ENCODE measurements at regions not wholly inside any gene's neighbourhood (a gene's known extent, or its start where the extent isn't known, plus 50 kb on each side); places are given as distances from the start of the nearest gene placed in this dataset.
"Not testable (repeated sequence)": the region's sequence is repeated elsewhere in the genome, so short reads cannot be mapped to it uniquely, and the experiment has no call there.

DNA sequence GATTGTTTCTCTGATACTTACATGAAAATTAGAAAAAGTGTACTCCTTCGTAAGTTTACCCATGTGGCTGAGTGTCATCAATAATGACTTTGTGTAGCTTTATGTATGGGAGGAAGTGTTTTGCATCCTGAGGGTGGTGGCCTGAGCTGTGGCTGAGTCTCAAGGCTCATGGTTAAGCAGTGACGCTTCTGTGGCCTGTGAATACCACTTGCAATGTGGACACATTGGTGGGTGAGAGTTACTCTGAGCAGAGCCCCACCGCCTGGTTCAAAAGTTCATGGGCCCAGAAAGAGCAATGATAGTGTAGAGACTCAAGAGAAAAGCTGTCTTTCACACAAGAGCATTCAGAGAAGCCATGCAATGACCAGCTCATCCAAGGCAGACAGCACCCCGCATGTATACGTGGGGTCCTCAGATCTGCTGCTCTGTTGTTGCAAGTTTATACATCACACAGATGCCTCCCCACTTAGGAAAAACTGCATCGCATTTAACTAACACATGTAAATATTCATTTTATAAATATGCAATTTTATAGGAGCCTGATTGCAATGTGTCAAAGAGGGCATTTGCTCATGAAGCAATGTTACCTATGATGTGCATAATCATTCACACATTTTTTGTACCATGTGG, 55.1 kb upstream of the FRMD6 start:
- Mint-ChIP-seq H3K4me3 (no peak overlapping the region), H3K36me3 (ENCODE audit: low read depth) (no peaks in the 10 kb centered on the region), H3K4me1 (peaks cover 13% of the 10 kb centered on the region), H3K9me3 (no peaks in the 10 kb centered on the region), H3K27ac (no peak overlapping the region), H3K27me3 (peaks cover 22% of the 10 kb centered on the region)
- CTCF ChIA-PET = no interaction called here
- POLR2A ChIA-PET = no interaction called here
- DNase-seq = no peak

DNA sequence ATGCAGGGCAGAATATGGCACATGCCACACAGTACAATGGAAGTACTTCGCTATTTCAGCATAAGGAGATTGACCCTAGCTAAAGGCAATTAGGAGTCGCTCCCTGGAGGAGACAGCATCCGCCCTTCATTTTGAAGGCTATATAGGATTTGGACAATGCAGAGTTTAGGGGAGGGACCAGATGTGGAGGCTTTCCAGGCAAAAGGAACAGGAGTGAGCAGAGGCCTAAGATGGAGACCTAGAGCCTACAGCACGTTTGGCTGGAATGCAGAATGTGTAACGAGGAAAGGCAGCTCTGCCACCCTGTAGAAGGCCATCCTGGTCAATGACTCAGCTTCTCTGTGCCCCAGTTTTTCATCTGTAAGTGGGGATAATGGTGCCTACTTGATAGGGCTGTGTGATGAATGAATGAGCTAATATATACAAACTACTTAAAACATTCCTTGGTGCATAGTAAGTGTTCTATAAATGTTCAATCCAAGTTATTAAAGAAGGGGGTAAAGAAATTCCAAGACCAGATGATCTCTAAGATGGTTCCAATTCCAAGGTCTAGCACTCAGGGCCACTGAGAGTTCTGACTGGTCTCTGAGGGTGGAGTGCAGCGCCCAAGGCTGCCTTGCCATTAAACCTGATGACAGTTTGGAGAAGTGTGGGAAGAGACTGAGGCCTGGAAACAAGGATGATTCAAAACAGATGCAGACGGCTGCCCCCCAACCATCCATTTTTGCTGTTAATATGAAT, 54.3 kb upstream of the FRMD6 start:
- H3K4me3 Mint-ChIP-seq = no peak overlapping the region
- no peak for DNase-seq
- H3K27ac Mint-ChIP-seq = no peak overlapping the region
- ChIA-PET POLR2A (no interaction called here), CTCF (interaction anchor here (1.8 kb wide), 1 partner anchor 11 kb away, joined by 6 read pairs; no protein-coding TSS in a partner anchor)
- no peaks in the 10 kb centered on the region for H3K9me3 Mint-ChIP-seq
- peaks cover 27% of the 10 kb centered on the region for H3K27me3 Mint-ChIP-seq
- H3K4me1 Mint-ChIP-seq = peaks cover 10% of the 10 kb centered on the region
- H3K36me3 Mint-ChIP-seq (ENCODE audit: low read depth) = no peaks in the 10 kb centered on the region

DNA sequence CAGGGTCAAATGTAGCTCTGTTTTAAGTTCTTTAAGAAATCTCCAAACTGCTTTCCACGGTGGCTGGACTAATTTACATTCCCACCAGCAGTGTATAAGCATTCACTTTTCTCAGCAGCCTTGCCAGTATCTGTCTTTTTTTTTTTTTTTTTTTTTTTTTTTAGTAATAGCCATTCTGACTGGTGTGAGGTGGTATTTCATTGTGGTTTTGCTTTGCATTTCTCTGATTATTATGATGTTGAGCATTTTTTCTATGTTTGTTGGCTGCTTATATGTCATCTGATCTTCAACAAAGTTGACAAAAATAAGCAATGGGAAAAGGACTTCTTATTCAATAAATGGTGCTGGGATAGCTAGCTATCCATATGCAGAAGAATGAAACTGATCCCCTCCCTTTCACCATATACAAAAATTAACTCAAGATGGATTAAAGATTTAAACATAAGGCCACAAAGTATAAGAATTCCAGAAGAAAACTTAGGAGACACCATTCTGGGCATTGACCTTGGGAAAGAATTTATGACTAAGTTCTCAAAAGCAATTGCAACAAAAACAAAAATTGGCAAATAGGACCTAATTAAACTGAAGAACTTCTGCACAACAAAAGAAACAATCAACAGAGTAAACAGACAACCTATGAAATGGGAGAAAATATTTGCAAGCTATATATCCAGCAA, 52.6 kb upstream of the FRMD6 start:
- H3K9me3 Mint-ChIP-seq; POLR2A ChIA-PET; DNase-seq; H3K36me3 Mint-ChIP-seq (ENCODE audit: low read depth); H3K4me3 Mint-ChIP-seq; H3K27ac Mint-ChIP-seq; H3K4me1 Mint-ChIP-seq: not testable (repeated sequence)
- H3K27me3 Mint-ChIP-seq = peaks cover 22% of the 10 kb centered on the region
- CTCF ChIA-PET = interaction anchor here (1.8 kb wide), 1 partner anchor 9 kb away, joined by 6 read pairs; no protein-coding TSS in a partner anchor

DNA sequence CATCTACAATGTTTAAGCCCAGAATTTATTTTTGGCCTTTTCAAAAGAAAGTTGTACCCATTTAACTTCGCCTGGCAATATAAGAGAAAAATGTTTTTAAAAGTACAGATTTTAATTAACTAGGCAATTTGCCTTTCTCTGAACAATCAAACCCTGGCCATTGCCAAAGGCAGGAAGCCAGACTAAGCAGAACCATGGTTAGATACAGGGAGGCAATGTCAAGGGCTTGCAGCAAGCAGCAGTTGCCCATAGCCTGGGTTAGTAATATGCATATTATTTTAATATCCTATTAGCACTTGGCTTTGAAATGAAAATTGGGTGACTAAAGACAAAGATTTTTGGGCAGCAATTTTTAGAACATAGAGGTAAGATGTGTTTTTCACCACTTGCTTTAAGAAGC, 51.1 kb upstream of the FRMD6 start:
- Mint-ChIP-seq H3K9me3 (no peaks in the 10 kb centered on the region), H3K27me3 (peaks cover 27% of the 10 kb centered on the region), H3K36me3 (ENCODE audit: low read depth) (no peaks in the 10 kb centered on the region), H3K4me1 (no peaks in the 10 kb centered on the region), H3K27ac (no peak overlapping the region), H3K4me3 (no peak overlapping the region)
- CTCF ChIA-PET = no interaction called here
- POLR2A ChIA-PET = no interaction called here
- no peak for DNase-seq

Measured in activated CD4-positive, alpha-beta T cell treated with anti-CD3 and anti-CD28 coated beads, Interleukin-2, amount 10 ng/mL, durations not matched to agents 7 days and 5 days (primary cell).